OCI-LY7 (cell line): ENCODE measurements at regions not wholly inside any gene's neighbourhood (a gene's known extent, or its start where the extent isn't known, plus 50 kb on each side); places are given as distances from the start of the nearest gene placed in this dataset.

Source experiments
- CTCF ChIP-seq: fragments of 200-600 bp; sonication (generic); conservative IDR thresholded peaks from 2 replicates; pipeline ENCODE4 v1.5.1; 2014; ENCODE audit warnings: mild to moderate bottlenecking, antibody characterized with exemption, low read length, moderate library complexity, mixed read lengths
- EZH2phosphoT487 ChIP-seq: fragments of 200-600 bp; sonication (generic); IDR thresholded peaks from 2 replicates; pipeline ENCODE4 v1.6.1; 2018; ENCODE audit warnings: low read depth, borderline replicate concordance, mild to moderate bottlenecking, mixed run types, antibody characterized with exemption, low read length, moderate library complexity, mixed read lengths

GRCh38 chr3:178291574-178292370 is 244.5 kb upstream of the KCNMB2 start:
- TF ChIP-seq CTCF, result no peak
- no peak for TF ChIP-seq EZH2phosphoT487
